Stimulated activated naive CD8-positive, alpha-beta T cell treated with anti-CD3 and anti-CD28 coated beads, Interleukin-15, Interleukin-2, amounts not matched to agents 100 U/mL and 50 U/mL, for 24 hours (primary cell): ENCODE measurements at regions not wholly inside any gene's neighbourhood (a gene's known extent, or its start where the extent isn't known, plus 50 kb on each side); places are given as distances from the start of the nearest gene placed in this dataset.

Experiments
- ATAC-seq: fragments of 150-1000 bp; cut with Tn5 transposase; one replicate; pipeline ENCODE4 v1.10.0; 2021
- DNase-seq: peaks from one replicate; pipeline ENCODE4 v3.0.0; 2021

- DNase-seq = no peak
- ATAC-seq = no peak
Measured at GRCh38 chr14:85391455-85391854, 138.5 kb upstream of the FLRT2 start.

DNA sequence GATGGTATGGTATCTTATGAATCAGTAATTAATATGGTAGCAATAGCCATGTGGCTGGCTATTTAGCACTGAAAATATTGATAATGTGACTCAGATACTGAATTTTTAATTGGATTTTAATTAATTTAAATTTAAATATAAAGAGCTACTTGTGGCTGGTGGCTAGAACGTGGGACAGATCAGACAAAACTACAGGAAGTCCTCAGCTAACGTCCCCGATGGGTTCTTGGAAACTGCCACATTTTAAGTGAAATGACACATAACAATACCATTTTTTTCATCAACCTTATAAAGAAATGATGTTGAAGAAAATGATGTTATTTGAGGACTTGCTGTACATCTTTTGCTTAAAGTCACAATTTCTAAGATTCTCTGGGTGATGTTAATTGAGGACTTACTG is 138.1 kb upstream of the FLRT2 start:
- DNase-seq (no peak), ATAC-seq (no peak)

- no peak for ATAC-seq
- DNase-seq = no peak
Measured at GRCh38 chr14:85399186-85399585, 130.8 kb upstream of the FLRT2 start.

- no peak for ATAC-seq
- DNase-seq = no peak
Measured at GRCh38 chr14:85400678-85401077, 129.3 kb upstream of the FLRT2 start.

- ATAC-seq (no peak), DNase-seq (no peak)
Measured at GRCh38 chr14:85401384-85401783, 128.6 kb upstream of the FLRT2 start.

DNA sequence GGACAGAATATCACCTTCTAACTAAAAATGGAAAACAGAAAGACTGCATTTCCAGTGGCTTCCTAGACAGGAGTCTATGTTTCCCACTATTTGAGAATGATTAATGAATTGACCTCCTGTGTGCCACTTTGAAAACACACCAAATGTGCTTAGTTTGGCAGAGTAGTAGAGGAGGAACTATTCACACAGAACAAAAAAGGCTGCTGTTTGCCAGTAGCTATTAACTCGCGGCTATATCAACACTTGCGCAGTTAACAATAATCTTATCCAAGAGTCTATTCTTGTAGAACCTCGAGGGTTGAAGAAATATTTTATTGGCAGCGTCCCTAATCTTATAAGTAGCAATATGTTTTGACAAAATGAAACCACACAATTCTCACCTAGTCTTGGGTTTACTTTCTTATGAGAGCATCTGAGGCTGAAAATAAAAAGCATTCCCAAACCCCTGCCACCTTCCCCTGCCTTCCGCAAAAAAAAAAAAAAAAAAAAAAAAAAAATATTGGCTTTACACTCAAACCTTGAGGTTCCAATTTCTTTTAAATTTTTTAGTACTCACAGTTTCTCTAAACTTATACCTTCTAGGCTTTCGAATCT is 127.3 kb upstream of the FLRT2 start:
- ATAC-seq (no peak), DNase-seq (no peak)

DNA sequence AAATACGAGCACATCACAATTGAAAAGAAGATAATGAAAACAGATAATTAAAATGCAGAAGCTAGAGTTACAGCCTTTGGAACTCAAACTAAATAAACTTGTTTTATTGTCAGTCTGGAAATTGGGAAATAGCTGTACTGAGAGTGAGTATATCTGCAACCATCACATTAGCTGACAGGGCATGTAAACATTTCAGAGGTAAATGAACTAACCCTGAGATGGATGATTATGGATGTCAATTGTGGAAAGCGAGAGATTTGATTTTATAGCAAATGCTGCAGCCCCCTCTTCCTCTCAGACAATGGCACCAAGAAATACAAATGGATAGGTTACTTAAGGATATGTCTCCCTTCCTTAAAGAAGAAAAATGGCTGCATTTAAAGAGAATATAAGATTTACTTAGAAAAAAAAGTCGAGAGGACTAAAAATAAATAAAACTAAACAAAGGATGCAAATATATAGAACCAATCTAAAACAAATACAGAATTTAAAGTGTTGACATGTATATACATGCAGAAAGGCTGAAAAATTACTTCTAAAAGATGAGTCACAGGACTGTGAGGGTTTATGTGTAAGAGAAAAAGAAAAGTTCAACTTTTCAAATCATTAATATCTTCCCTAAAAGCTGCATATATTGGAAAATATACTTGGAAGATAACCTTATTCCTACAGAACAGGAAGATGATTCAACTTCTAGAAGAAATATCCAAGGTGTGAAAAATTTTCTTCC is 120.3 kb upstream of the FLRT2 start:
- no peak for DNase-seq
- no peak for ATAC-seq

DNA sequence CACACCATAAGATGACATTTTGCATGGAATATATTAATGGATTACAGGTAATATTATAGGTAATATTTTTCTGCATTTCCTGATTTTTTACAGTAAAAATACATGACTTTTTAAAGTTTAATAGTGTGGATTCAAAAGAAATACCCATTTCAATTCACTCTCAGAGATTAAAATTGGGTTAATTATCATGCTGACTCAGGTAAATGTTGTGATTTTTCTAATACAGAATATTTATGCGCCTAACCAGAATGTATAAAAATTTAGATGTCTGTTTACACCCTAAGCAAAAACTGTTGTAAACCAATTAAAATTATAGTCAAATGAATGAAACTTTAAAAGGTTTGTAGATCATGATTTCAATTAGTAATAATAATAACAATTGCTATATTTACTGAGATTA is 117.2 kb upstream of the FLRT2 start:
- DNase-seq (no peak), ATAC-seq (no peak)

- DNase-seq (no peak), ATAC-seq (no peak)
Measured at GRCh38 chr14:85413836-85414526, 116.0 kb upstream of the FLRT2 start.

- ATAC-seq = no peak
- no peak for DNase-seq
Measured at GRCh38 chr14:85415015-85415712, 114.8 kb upstream of the FLRT2 start.

- DNase-seq (no peak), ATAC-seq (no peak)
Measured at GRCh38 chr14:85416771-85417170, 113.2 kb upstream of the FLRT2 start.

DNA sequence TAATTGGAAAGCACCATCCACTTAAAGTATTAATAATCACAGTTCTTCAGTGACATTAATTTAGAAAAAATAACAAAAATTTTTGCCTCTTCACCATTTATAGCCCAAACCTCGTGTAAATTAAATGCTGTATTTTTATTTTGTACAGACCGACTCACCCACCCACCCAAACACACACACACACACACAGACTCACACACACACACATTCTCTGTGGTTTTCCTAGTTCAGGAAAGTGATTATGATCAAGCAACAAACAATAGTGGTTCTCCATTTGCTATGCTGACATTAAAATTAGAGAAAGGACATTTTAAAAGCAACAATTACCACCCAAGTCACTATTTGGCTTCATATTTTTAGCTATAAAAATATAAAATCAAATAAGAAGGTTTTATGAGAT is 112.5 kb upstream of the FLRT2 start:
- DNase-seq = no peak
- ATAC-seq = no peak

DNA sequence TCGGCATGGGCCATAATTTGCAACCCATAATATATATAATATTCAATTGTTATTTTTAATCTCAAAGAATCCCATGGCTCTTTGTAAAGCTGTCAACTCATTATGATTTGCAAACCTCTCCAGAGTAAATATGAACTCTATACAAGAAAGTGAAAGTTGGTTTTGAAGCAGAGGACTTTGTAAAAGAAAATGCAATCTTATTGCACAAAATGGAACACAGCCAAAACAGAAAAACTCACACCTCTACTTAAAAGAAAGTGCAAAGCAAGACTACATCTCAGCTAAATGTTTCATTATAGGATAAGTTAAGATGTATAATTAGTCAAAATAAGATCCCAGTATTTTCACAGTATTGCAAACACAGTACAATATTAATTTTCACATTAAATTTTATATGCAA is 111.2 kb upstream of the FLRT2 start:
- ATAC-seq = no peak
- DNase-seq = no peak

GRCh38 chr14:85420278-85420677 is 109.7 kb upstream of the FLRT2 start:
- DNase-seq (no peak), ATAC-seq (no peak)

- ATAC-seq (no peak), DNase-seq (no peak)
Measured at GRCh38 chr14:85420707-85421106, 109.2 kb upstream of the FLRT2 start.

DNA sequence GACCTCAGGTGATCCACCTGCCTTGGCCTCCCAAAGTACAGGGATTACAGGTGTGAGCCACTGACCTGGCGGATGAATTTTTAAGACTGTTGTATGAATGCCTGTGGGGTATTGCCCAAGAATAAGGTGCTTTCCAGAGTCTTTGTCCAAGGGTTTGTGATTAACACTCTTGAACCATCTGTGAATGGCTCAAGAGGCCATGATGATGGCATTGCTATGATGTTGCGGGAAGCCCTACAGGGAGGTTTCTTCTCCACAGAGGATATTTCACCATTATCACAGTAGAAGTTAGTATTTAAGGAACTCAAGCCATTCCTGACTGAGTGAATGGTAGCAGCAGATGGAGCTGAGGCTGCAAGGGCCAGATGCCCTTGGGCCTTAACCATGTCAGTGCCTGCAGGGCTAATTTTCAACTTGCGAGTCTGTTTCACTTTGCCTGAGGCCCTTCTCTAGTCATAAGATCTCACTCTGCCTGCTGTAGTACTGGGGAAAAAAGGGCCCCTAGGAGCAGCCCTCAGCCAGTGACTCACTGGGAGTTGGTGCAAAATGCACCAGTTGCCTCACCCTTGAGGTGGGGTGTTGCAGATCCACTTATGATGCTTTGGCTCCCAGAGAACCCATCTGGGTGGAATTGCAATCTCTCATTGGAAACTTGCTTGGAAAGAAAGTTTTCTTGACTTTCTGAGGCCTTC is 108.6 kb upstream of the FLRT2 start:
- no peak for DNase-seq

DNA sequence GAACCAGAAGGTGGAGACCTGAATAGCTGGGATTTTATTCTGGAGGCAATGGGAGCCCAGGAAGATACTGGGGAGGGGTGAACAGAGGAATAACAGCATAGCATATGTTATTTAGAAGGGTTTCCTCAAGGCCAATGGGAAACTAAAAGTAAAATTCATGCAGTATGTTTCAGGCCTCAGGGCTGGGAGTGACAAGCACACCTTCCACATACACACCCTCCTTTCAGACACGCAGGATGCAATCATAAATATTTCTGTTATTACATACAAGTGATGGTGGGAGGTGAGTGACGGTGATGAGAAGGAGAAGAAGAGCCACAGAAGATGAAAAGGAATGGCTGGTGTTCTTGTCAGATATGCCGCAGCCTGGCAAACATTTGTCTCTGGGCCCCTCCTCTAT is 106.1 kb upstream of the FLRT2 start:
- DNase-seq = no peak
- ATAC-seq = no peak

More for the DNA sequence above, 108.6 kb upstream of the FLRT2 start:
- ATAC-seq = no peak

- ATAC-seq (no peak), DNase-seq (no peak)
Measured at GRCh38 chr14:85425507-85425906, 104.4 kb upstream of the FLRT2 start.

DNA sequence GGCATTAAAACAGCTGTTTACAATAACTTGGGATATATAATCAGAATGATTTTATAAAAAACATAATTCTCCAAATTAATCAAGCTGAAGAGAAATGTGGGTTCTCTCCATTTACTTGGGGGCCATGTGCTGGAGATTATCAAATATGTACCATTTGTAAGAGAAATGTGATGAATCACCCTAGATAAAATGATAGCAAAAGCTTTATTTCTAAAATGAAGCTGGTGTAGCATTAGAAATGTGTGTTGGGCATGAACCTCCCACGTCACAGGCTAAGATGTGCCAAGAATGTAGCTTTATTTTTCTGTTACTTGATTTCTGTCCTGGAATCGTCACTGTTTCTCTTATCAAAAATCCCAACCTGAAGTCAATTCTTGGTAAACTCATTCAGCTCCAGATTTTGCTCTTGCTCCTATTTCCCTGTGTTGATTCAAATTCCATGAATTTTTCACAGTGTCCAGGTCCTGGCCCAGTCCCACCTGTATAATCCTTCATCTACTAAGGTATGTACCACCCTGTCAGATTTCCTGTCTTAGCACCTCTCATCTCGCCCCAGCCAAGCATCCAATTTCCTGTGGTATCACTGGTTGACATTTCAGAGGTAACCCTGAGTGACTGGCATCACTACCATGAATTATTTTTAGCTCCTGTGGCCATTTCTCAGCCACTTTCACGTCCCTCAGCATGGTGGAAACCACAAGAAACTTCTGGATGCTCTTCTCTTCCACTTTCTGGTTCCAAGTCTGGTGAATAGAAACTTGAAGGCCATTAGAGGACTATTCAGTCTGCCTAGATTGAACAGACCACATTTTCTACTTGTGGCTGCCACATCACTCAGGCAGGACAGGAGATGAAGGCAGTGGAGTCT is 103.6 kb upstream of the FLRT2 start:
- ATAC-seq (no peak), DNase-seq (no peak)

DNA sequence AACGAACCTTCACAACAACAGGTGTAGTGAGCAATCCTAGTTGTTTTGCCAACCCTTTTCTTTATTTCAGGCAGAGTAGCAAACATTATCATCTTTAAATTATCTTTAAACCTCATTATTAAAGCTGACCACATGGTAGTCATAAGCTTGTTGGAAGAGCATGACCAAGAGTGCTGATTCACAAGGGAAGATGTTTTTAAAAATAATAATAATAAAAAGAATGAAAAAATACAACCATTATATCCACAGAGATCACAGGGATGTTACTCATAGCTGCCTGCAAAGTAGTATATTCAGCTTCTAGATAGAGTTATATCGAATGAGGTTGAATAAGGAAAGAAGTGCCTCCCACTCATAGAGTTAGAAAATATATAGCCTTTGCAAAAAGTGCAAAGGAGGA is 101.0 kb upstream of the FLRT2 start:
- no peak for DNase-seq
- no peak for ATAC-seq

DNA sequence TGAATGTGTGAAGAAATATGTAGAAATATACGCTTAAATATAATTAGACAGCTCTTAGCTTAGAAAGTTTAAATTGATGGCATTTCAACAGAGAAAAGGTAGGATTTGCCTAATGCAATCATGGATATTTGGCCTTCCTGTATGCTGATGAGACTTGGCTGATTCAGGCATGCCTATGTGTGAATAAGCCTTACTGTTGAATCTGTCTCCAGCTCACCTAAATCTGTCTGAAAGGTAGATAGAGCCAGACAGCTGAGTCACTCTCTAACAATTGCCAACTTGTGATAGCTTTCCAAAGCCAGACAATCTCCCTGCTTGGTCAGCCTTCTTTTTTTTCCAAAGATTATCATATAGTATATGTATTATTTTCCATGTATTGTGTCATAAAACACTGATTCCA is 92.8 kb upstream of the FLRT2 start:
- DNase-seq (no peak), ATAC-seq (no peak)
